Neural progenitor cell (in vitro differentiated cells): ENCODE measurements at regions not wholly inside any gene's neighbourhood (a gene's known extent, or its start where the extent isn't known, plus 50 kb on each side); places are given as distances from the start of the nearest gene placed in this dataset.

Source experiments
- DNase-seq: peaks from one replicate; pipeline ENCODE4 v3.0.0-alpha.2; 2016; ENCODE audit warnings: low spot score
- H2AFZ ChIP-seq: fragments of 200-600 bp; sonication (generic); replicated peaks from 2 replicates; pipeline ENCODE4 v1.6.1; 2016; ENCODE audit warnings: antibody characterized with exemption
- H3F3A ChIP-seq: fragments of 200-600 bp; sonication (generic); 2 replicates; pipeline ENCODE4 v1.6.1; 2016; ENCODE audit warnings: antibody characterized with exemption, low read depth
- H3K27ac ChIP-seq: fragments of 200-600 bp; sonication (generic); 2 replicates; pipeline ENCODE4 v1.5.1; 2016; ENCODE audit warnings: mild to moderate bottlenecking
- H3K27me3 ChIP-seq: fragments of 200-600 bp; sonication (generic); 2 replicates; pipeline ENCODE4 v1.6.1; 2016; ENCODE audit warnings: mild to moderate bottlenecking, moderate library complexity
- H3K36me3 ChIP-seq: fragments of 200-600 bp; sonication (generic); 2 replicates; pipeline ENCODE4 v1.5.1; 2016
- H3K4me1 ChIP-seq: fragments of 200-600 bp; sonication (generic); 2 replicates; pipeline ENCODE4 v1.6.1; 2016; ENCODE audit warnings: mixed run types
- H3K4me2 ChIP-seq: fragments of 200-600 bp; sonication (generic); 2 replicates; pipeline ENCODE4 v1.6.1; 2016
- H3K4me3 ChIP-seq: fragments of 200-600 bp; sonication (generic); 2 replicates; pipeline ENCODE4 v1.5.1; 2016
- H3K79me2 ChIP-seq: fragments of 200-600 bp; sonication (generic); 2 replicates; pipeline ENCODE4 v1.6.1; 2016; ENCODE audit warnings: low read depth
- H3K9ac ChIP-seq: fragments of 200-600 bp; sonication (generic); 2 replicates; pipeline ENCODE4 v1.6.1; 2016
- H3K9me3 ChIP-seq: fragments of 200-600 bp; sonication (generic); 2 replicates; pipeline ENCODE4 v1.5.1; 2016; ENCODE audit warnings: low read depth
- H4K20me1 ChIP-seq: fragments of 200-600 bp; sonication (generic); 2 replicates; pipeline ENCODE4 v1.6.1; 2016; ENCODE audit warnings: low read depth
- H3K27ac Mint-ChIP-seq: 3 replicates; pipeline ENCODE4 v1.8.0; 2021; ENCODE audit warnings: mixed read lengths
- H3K27me3 Mint-ChIP-seq: 2 replicates; pipeline ENCODE4 v1.8.0; 2022; ENCODE audit warnings: low read depth, mild to moderate bottlenecking, inconsistent platforms, moderate library complexity, mixed read lengths; ENCODE audit not compliant: insufficient read depth
- H3K36me3 Mint-ChIP-seq: 3 replicates; pipeline ENCODE4 v1.8.0; 2021; ENCODE audit warnings: mixed read lengths
- H3K4me1 Mint-ChIP-seq: 3 replicates; pipeline ENCODE4 v1.8.0; 2021; ENCODE audit warnings: mixed read lengths
- H3K4me3 Mint-ChIP-seq: 3 replicates; pipeline ENCODE4 v1.8.0; 2021; ENCODE audit warnings: mild to moderate bottlenecking, moderate library complexity, mixed read lengths
- H3K9me3 Mint-ChIP-seq: 3 replicates; pipeline ENCODE4 v1.8.0; 2020; ENCODE audit warnings: mixed read lengths
- CTCF ChIP-seq: fragments of 200-600 bp; sonication (generic); IDR thresholded peaks from 2 replicates; pipeline ENCODE4 v1.5.1; 2017; ENCODE audit warnings: antibody characterized with exemption, mild to moderate bottlenecking
- EZH2 ChIP-seq: fragments of 200-600 bp; sonication (generic); IDR thresholded peaks from 2 replicates; pipeline ENCODE4 v1.6.1; 2017; ENCODE audit warnings: antibody characterized with exemption, mild to moderate bottlenecking, moderate library complexity
- EZH2phosphoT487 ChIP-seq: fragments of 200-600 bp; sonication (generic); IDR thresholded peaks from 2 replicates; pipeline ENCODE4 v1.6.1; 2017; ENCODE audit warnings: antibody characterized with exemption

GRCh38 chr2:155308367-155309009 lies 610.0 kb downstream of the KCNJ3 start:
- TF ChIP-seq EZH2: no peak
- no peak for TF ChIP-seq EZH2phosphoT487
- no peak for TF ChIP-seq CTCF
- no peak overlapping the region for H3K9ac ChIP-seq
- H4K20me1 ChIP-seq: no peaks in the 10 kb centered on the region
- no peaks in the 10 kb centered on the region for H3K36me3 Mint-ChIP-seq
- no peak overlapping the region for H2AFZ ChIP-seq
- no peaks in the 10 kb centered on the region for H3F3A ChIP-seq
- H3K27me3 Mint-ChIP-seq: peaks cover 6% of the 10 kb centered on the region
- no peaks in the 10 kb centered on the region for H3K36me3 ChIP-seq
- H3K4me2 ChIP-seq: no peak overlapping the region
- no peaks in the 10 kb centered on the region for H3K79me2 ChIP-seq
- H3K4me3 Mint-ChIP-seq: no peak overlapping the region
- H3K27ac Mint-ChIP-seq: no peak overlapping the region
- no peak overlapping the region for H3K4me3 ChIP-seq
- no peak overlapping the region for H3K27ac ChIP-seq
- H3K27me3 ChIP-seq: no peaks in the 10 kb centered on the region
- no peaks in the 10 kb centered on the region for H3K4me1 ChIP-seq
- DNase-seq: no peak
- H3K9me3 Mint-ChIP-seq: no peaks in the 10 kb centered on the region
- H3K4me1 Mint-ChIP-seq: no peaks in the 10 kb centered on the region
- H3K9me3 ChIP-seq: no peaks in the 10 kb centered on the region

DNA sequence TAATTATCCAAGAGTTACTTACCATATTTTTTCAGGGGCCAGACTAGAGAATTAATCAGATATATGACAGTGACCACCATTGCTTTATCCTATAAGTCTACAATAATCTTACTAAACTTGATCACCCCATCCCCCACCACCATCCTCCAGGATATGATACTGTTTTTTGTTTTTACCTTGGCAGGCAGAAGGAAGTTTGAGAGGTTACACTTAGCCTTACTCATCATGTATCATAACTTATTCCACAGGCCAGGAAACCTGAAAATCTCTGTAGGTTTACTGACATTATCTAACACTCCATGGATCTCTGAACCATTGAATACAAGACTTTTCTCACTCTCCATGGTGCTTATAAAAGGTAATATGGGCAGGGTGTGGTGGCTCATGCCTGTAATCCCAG lies 602.7 kb downstream of the KCNJ3 start:
- H4K20me1 ChIP-seq: no peaks in the 10 kb centered on the region
- H3K4me1 Mint-ChIP-seq: no peaks in the 10 kb centered on the region
- no peak overlapping the region for H3K27ac ChIP-seq
- H3K4me3 Mint-ChIP-seq: no peak overlapping the region
- no peaks in the 10 kb centered on the region for H3K79me2 ChIP-seq
- H3K4me3 ChIP-seq: no peak overlapping the region
- no peaks in the 10 kb centered on the region for H3K9me3 ChIP-seq
- no peaks in the 10 kb centered on the region for H3K27me3 ChIP-seq
- H3F3A ChIP-seq: no peaks in the 10 kb centered on the region
- H2AFZ ChIP-seq: no peak overlapping the region
- no peak for DNase-seq
- no peaks in the 10 kb centered on the region for H3K36me3 Mint-ChIP-seq
- H3K27me3 Mint-ChIP-seq: peaks cover 4% of the 10 kb centered on the region
- H3K9ac ChIP-seq: no peak overlapping the region
- TF ChIP-seq CTCF (no peak), EZH2 (no peak), EZH2phosphoT487 (no peak)
- H3K9me3 Mint-ChIP-seq: no peaks in the 10 kb centered on the region
- no peak overlapping the region for H3K27ac Mint-ChIP-seq
- H3K36me3 ChIP-seq: no peaks in the 10 kb centered on the region
- H3K4me1 ChIP-seq: no peaks in the 10 kb centered on the region
- no peak overlapping the region for H3K4me2 ChIP-seq

GRCh38 chr2:155298001-155298400 lies 599.5 kb downstream of the KCNJ3 start:
- Mint-ChIP-seq H3K4me1 (no peaks in the 10 kb centered on the region), H3K27ac (no peak overlapping the region), H3K27me3 (no peaks in the 10 kb centered on the region), H3K36me3 (no peaks in the 10 kb centered on the region), H3K4me3 (no peak overlapping the region), H3K9me3 (no peaks in the 10 kb centered on the region)
- Histone ChIP-seq H3K36me3 (no peaks in the 10 kb centered on the region), H3K27ac (no peak overlapping the region), H3K4me2 (no peak overlapping the region), H3K9ac (no peak overlapping the region), H3K4me3 (no peak overlapping the region), H2AFZ (no peak overlapping the region), H3F3A (no peaks in the 10 kb centered on the region), H4K20me1 (no peaks in the 10 kb centered on the region), H3K27me3 (no peaks in the 10 kb centered on the region), H3K79me2 (no peaks in the 10 kb centered on the region), H3K4me1 (no peaks in the 10 kb centered on the region), H3K9me3 (no peaks in the 10 kb centered on the region)
- no peak for DNase-seq
- TF ChIP-seq CTCF (no peak), EZH2 (no peak), EZH2phosphoT487 (no peak)
